ENCODE measurements at regions not wholly inside any gene's neighbourhood (a gene's known extent, or its start where the extent isn't known, plus 50 kb on each side); places are given as distances from the start of the nearest gene placed in this dataset.

GRCh38 chr14:80390906-80391305 is 179.6 kb upstream of the DIO2 start:
- no peaks in the 10 kb centered on the region for H3K9me3 ChIP-seq
- DNase-seq, result no peak
- no peaks in the 10 kb centered on the region for H3K27me3 ChIP-seq
- no peak overlapping the region for H3K4me3 ChIP-seq
- no peak for TF ChIP-seq POLR2A (IDR thresholded peaks at IDR 0.05)
- no peak for TF ChIP-seq CTCF (IDR thresholded peaks at IDR 0.05)
- no peaks in the 10 kb centered on the region for H3K36me3 ChIP-seq
- no peaks in the 10 kb centered on the region for H3K4me1 ChIP-seq
- no peak overlapping the region for H3K27ac ChIP-seq

GRCh38 chr14:80388980-80389711 is 177.8 kb upstream of the DIO2 start:
- Histone ChIP-seq H3K4me3 (no peak overlapping the region), H3K4me1 (no peaks in the 10 kb centered on the region), H3K27me3 (no peaks in the 10 kb centered on the region), H3K36me3 (no peaks in the 10 kb centered on the region), H3K27ac (no peak overlapping the region), H3K9me3 (no peaks in the 10 kb centered on the region)
- no peak for TF ChIP-seq CTCF (IDR thresholded peaks at IDR 0.05)
- TF ChIP-seq POLR2A (IDR thresholded peaks at IDR 0.05), result no peak
- no peak for DNase-seq

DNA sequence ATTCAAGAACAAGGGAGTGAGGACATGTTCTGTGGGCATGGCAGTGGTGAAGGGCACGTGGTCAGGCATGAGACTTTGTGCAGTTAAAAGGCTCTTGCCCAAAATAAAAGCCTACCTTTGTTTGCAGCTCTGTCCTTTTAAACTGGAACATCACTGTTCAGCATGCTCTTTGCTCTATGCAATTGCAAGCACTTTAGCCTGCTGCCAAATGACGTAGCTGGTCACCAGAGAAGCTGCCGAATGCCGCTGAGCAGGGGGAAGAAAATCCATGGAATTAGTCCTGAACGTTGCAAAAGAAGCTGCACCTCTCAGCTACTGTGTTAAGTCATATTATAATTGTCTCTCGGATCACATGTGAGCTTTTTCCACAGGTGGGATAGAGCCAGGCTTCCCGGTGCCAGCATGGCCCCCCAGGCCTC is 176.3 kb upstream of the DIO2 start:
- Histone ChIP-seq H3K4me1 (no peaks in the 10 kb centered on the region), H3K9me3 (no peaks in the 10 kb centered on the region), H3K36me3 (no peaks in the 10 kb centered on the region), H3K4me3 (no peak overlapping the region), H3K27ac (no peak overlapping the region), H3K27me3 (no peaks in the 10 kb centered on the region)
- no peak for DNase-seq
- TF ChIP-seq CTCF (IDR thresholded peaks at IDR 0.05) (no peak), POLR2A (IDR thresholded peaks at IDR 0.05) (no peak)

GRCh38 chr14:80385336-80385735 is 174.0 kb upstream of the DIO2 start:
- no peaks in the 10 kb centered on the region for H3K36me3 ChIP-seq
- H3K27me3 ChIP-seq, result no peaks in the 10 kb centered on the region
- no peaks in the 10 kb centered on the region for H3K4me1 ChIP-seq
- DNase-seq, result no peak
- H3K4me3 ChIP-seq, result no peak overlapping the region
- H3K27ac ChIP-seq, result no peak overlapping the region
- no peaks in the 10 kb centered on the region for H3K9me3 ChIP-seq
- TF ChIP-seq CTCF (IDR thresholded peaks at IDR 0.05), result no peak
- no peak for TF ChIP-seq POLR2A (IDR thresholded peaks at IDR 0.05)

GRCh38 chr14:80383223-80383622 is 171.9 kb upstream of the DIO2 start:
- TF ChIP-seq CTCF (IDR thresholded peaks at IDR 0.05), result no peak
- no peak for TF ChIP-seq POLR2A (IDR thresholded peaks at IDR 0.05)
- H3K27me3 ChIP-seq, result no peaks in the 10 kb centered on the region

More at GRCh38 chr14:80383223-80383622, 171.9 kb upstream of the DIO2 start:
- Histone ChIP-seq H3K27ac (no peak overlapping the region), H3K4me3 (no peak overlapping the region), H3K9me3 (no peaks in the 10 kb centered on the region), H3K4me1 (no peaks in the 10 kb centered on the region), H3K36me3 (no peaks in the 10 kb centered on the region)
- DNase-seq, result no peak
